GM12878 (cell line): ENCODE measurements at regions not wholly inside any gene's neighbourhood (a gene's known extent, or its start where the extent isn't known, plus 50 kb on each side); places are given as distances from the start of the nearest gene placed in this dataset.

Source experiments
- ATAC-seq: fragments of 200-7000 bp; cut with Tn5 transposase; 3 replicates; pipeline ENCODE4 v1.9.1; 2020; ENCODE audit warnings: mild to moderate bottlenecking, moderate library complexity
- BruUV-seq: library from RNA; stranded (reverse); fragments of 400-500 nt; replicated peaks from 2 replicates; lab custom pipeline; 2021; lab: Mats Ljungman, UMichigan
- CTCF ChIA-PET: fragments of 300-600 bp; sonication (Branson Sonifier 250); formaldehyde crosslinking; extraction: SDS; loops from one replicate; lab custom pipeline; 2021; ENCODE audit warnings: inconsistent platforms; lab: Yijun Ruan, JAX
- POLR2A ChIA-PET: fragments of 350-600 bp; formaldehyde crosslinking; extraction: SDS; loops from one replicate; lab custom pipeline; 2021; ENCODE audit warnings: inconsistent platforms; lab: Charles Lee
- RAD21 ChIA-PET: fragments of 300-600 bp; sonication (Branson Sonifier 250); formaldehyde crosslinking; loops from one replicate; lab custom pipeline; 2023; ENCODE audit warnings: antibody characterized with exemption; ENCODE audit not compliant: unreplicated experiment; lab: Charles Lee
- SMC1A ChIA-PET: fragments of 300-600 bp; sonication (Branson Sonifier 250); formaldehyde crosslinking; loops from one replicate; lab custom pipeline; 2023; ENCODE audit not compliant: unreplicated experiment, uncharacterized antibody; lab: Charles Lee
- DNase-seq: peaks from one replicate; pipeline ENCODE4 v3.0.0-alpha.2; 2011; ENCODE audit warnings: low read depth, low spot score
- FAIRE-seq: peaks from 3 replicates; lab custom pipeline; 2011; peaks lifted over from hg19 to GRCh38; lab: Jason Lieb, UNC
- H2AFZ ChIP-seq: 2 replicates; pipeline ENCODE4 v1.6.0; 2011; ENCODE audit warnings: low read depth, low read length, control low read depth; ENCODE audit not compliant: control insufficient read depth
- H3K27ac ChIP-seq: 2 replicates; pipeline ENCODE4 v1.5.1; 2011; ENCODE audit warnings: control low read depth; ENCODE audit not compliant: control insufficient read depth, insufficient read depth
- H3K27me3 ChIP-seq, 2 experiments: replicated peaks in 1 of 2; 2 replicates each; pipeline versions ENCODE4 v1.6.0 to v1.6.1; 2011; ENCODE audit warnings: low read length in 1 of 2; ENCODE audit not compliant: control insufficient read depth in 2 of 2, insufficient read depth in 2 of 2
- H3K36me3 ChIP-seq, 2 experiments: 2 replicates each; pipeline ENCODE4 v1.5.1; 2011; ENCODE audit warnings: low read length in 1 of 2; ENCODE audit not compliant: control insufficient read depth in 2 of 2, insufficient read depth in 2 of 2
- H3K4me1 ChIP-seq: 2 replicates; pipeline ENCODE4 v1.6.1; 2011; ENCODE audit warnings: mild to moderate bottlenecking, low read length, moderate library complexity, mixed read lengths; ENCODE audit not compliant: control insufficient read depth, insufficient read depth
- H3K4me2 ChIP-seq: 2 replicates; pipeline ENCODE4 v1.6.0; 2011; ENCODE audit warnings: control low read depth; ENCODE audit not compliant: control insufficient read depth, insufficient read depth
- H3K4me3 ChIP-seq: fragments of 200-600 bp; sonication (generic); 2 replicates; pipeline ENCODE4 v1.5.1; 2016
- H3K79me2 ChIP-seq: 2 replicates; pipeline ENCODE4 v1.6.0; 2011; ENCODE audit warnings: low read length; ENCODE audit not compliant: control insufficient read depth, insufficient read depth
- H3K9ac ChIP-seq: 2 replicates; pipeline ENCODE4 v1.8.0; 2011; ENCODE audit warnings: low read length, control low read depth, mixed read lengths; ENCODE audit not compliant: control insufficient read depth, insufficient read depth
- H3K9me3 ChIP-seq: replicated peaks from 3 replicates; pipeline ENCODE4 v1.5.1; 2011; ENCODE audit warnings: mild to moderate bottlenecking, low read length; ENCODE audit not compliant: control insufficient read depth, insufficient read depth
- H4K20me1 ChIP-seq: 2 replicates; pipeline ENCODE4 v1.6.0; 2011; ENCODE audit not compliant: control insufficient read depth, insufficient read depth
- ATF2 ChIP-seq: IDR thresholded peaks from 2 replicates; pipeline ENCODE4 v1.6.1; 2012; ENCODE audit warnings: low read length, inconsistent platforms
- ATF7 ChIP-seq: fragments of 450-650 bp; IDR thresholded peaks from 2 replicates; pipeline ENCODE4 v1.6.1; 2016; ENCODE audit warnings: low read depth, mild to moderate bottlenecking
- CEBPZ ChIP-seq: fragments of 150-350 bp; IDR thresholded peaks from 2 replicates; pipeline ENCODE4 v1.6.1; 2016; ENCODE audit warnings: low read depth, low read length
- IRF5 ChIP-seq: fragments of 450-650 bp; IDR thresholded peaks from 2 replicates; pipeline ENCODE4 v1.6.1; 2017; ENCODE audit warnings: borderline replicate concordance
- POLR2AphosphoS2 ChIP-seq: IDR thresholded peaks from 2 replicates; pipeline ENCODE4 v1.6.1; 2011; ENCODE audit warnings: low read depth, mild to moderate bottlenecking, low read length, improper control_type of control experiment, moderate library complexity
- WRNIP1 ChIP-seq: IDR thresholded peaks from 2 replicates; pipeline ENCODE4 v1.6.1; 2011; ENCODE audit warnings: low read depth, low read length, improper control_type of control experiment, borderline replicate concordance
- ZNF384 ChIP-seq: IDR thresholded peaks from 2 replicates; pipeline ENCODE4 v1.6.1; 2012; ENCODE audit warnings: low read depth, mild to moderate bottlenecking, low read length, improper control_type of control experiment, borderline replicate concordance
- WGBS: methylation state at CpG from one replicate; pipeline ENCODE4 v1.1.6; 2016; ENCODE audit warnings: low lambda C conversion rate; ENCODE audit not compliant: insufficient replicate concordance, insufficient coverage; ENCODE audit errors: missing lambda C conversion rate; 5-methylcytosine and 5-hydroxymethylcytosine counted together
- in situ Hi-C: fragments of 300-500 bp; cut with MboI; formaldehyde crosslinking; loops from 9 replicates; pipeline ENCODE4 v1.14.3; 2018; ENCODE audit warnings: mixed read lengths
- intact Hi-C: fragments of 100-400 bp; cut with micrococcal nuclease; formaldehyde crosslinking; loops from one replicate; pipeline ENCODE4 v1.14.2; 2022; ENCODE audit not compliant: unreplicated experiment

GRCh38 chr19:5269926-5270325 lies 70.7 kb downstream of the PTPRS start (continued):
- TF ChIP-seq ZNF384 (no peak), WRNIP1 (no peak)

- intact Hi-C loops = no loop called here
- ATAC-seq (no peak), FAIRE-seq (no peak)
- H3K9ac ChIP-seq = no peak overlapping the region
- H3K4me3 ChIP-seq = no peak overlapping the region
- no peak overlapping the region for H3K4me2 ChIP-seq
- H3K4me1 ChIP-seq = no peaks in the 10 kb centered on the region
- BruUV-seq = no TSS peak
- H3K79me2 ChIP-seq = no peaks in the 10 kb centered on the region
- no peak overlapping the region for H3K27ac ChIP-seq
- ChIA-PET RAD21 (no interaction called here), POLR2A (no interaction called here), SMC1A (no interaction called here)
- WGBS = 70% methylated on average over 17 of the region's 17 CpGs
- in situ Hi-C loops = no loop called here
- H3K36me3 ChIP-seq = no peaks in the 10 kb centered on the region; a peak in 1 of 4 replicates
- no peaks in the 10 kb centered on the region for H3K27me3 ChIP-seq
- TF ChIP-seq IRF5 = no peak
- TF ChIP-seq, all 136 proteins: peak for 0
- DNase-seq = no peak
- H3K9me3 ChIP-seq = no peaks in the 10 kb centered on the region; the same call in 2 of the 3 replicates
- H2AFZ ChIP-seq = no peak overlapping the region
- H4K20me1 ChIP-seq = no peaks in the 10 kb centered on the region
- CTCF ChIA-PET = no interaction called here
Measured at GRCh38 chr19:5269279-5269678, 71.3 kb downstream of the PTPRS start.

DNA sequence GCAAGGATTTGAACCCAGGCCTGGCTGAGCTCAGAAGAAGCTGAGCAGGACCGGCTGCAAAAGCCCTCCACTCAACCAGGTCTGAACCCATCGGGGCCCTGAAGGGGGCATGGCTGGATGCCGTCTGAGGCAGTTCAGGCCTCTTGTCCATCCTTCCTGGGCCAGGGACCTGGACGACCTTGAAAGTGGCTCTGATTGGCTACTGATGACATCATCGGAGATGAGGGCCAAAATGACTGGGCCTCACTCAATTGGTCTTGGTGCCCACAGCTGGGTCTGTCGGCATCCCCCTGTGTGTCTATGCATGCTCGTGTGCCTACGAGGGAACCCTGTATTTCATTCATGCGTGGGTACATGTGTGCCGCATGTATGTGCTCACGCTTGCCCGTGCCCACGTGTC lies 71.8 kb downstream of the PTPRS start:
- no peak for FAIRE-seq
- TF ChIP-seq ATF7 (0 out of 2 replicates have a peak, but pooled peaks have one; percentile 60), ATF2 (0 out of 2 replicates have a peak, but pooled peaks have one; percentile 46), POLR2AphosphoS2 (no peak), CEBPZ (no peak)
- WGBS = 72% methylated on average over 13 of the region's 13 CpGs
- ChIA-PET CTCF (no interaction called here), POLR2A (no interaction called here), SMC1A (no interaction called here), RAD21 (no interaction called here)
- BruUV-seq = no TSS peak
- no peak overlapping the region for H3K9ac ChIP-seq
- no peak overlapping the region for H3K27ac ChIP-seq
- H3K9me3 ChIP-seq = no peaks in the 10 kb centered on the region; the same call in 2 of the 3 replicates
- no peaks in the 10 kb centered on the region for H3K79me2 ChIP-seq
- no peak overlapping the region for H3K4me2 ChIP-seq
- ATAC-seq = no peak; the same call in 2 of the 3 replicates
- no peaks in the 10 kb centered on the region for H3K27me3 ChIP-seq
- H3K36me3 ChIP-seq = no peaks in the 10 kb centered on the region; a peak in 1 of 4 replicates
- no peak overlapping the region for H2AFZ ChIP-seq
- H4K20me1 ChIP-seq = no peaks in the 10 kb centered on the region
- no peaks in the 10 kb centered on the region for H3K4me1 ChIP-seq
- intact Hi-C loops (no loop called here), in situ Hi-C loops (no loop called here)
- no peak for DNase-seq
- H3K4me3 ChIP-seq = no peak overlapping the region
